A549 (cell line): ENCODE measurements at regions not wholly inside any gene's neighbourhood (a gene's known extent, or its start where the extent isn't known, plus 50 kb on each side); places are given as distances from the start of the nearest gene placed in this dataset.

ENCODE experiments used
- CTCF ChIP-seq: fragments of >200 bp; sonication (Bioruptor Twin); formaldehyde crosslinking; IDR thresholded peaks from 3 replicates; pipeline ENCODE4 v1.5.1; 2016
- POLR2A ChIP-seq: IDR thresholded peaks from 2 replicates; pipeline ENCODE4 v1.6.1; 2012; ENCODE audit warnings: mild to moderate bottlenecking, low read length
- RAD21 ChIP-seq, 2 experiments: fragments of >200 bp in 1 of 2; sonication (Bioruptor Twin) in 1 of 2; formaldehyde crosslinking in 1 of 2; IDR thresholded peaks in 1 of 2; conservative IDR thresholded peaks in 1 of 2; 2 replicates in 1 of 2; 3 replicates in 1 of 2; pipeline ENCODE4 v1.6.1; 2012 to 2018; ENCODE audit warnings: inconsistent platforms in 1 of 2
- REST ChIP-seq: fragments of 200-600 bp; sonication (generic); IDR thresholded peaks from 2 replicates; pipeline ENCODE4 v1.6.1; 2016; ENCODE audit warnings: antibody characterized with exemption, mild to moderate bottlenecking, moderate library complexity
- ZFP36 ChIP-seq: fragments of 450-650 bp; IDR thresholded peaks from 2 replicates; pipeline ENCODE4 v1.6.1; 2014; ENCODE audit warnings: borderline replicate concordance; ENCODE audit not compliant: partially characterized antibody
- ZSCAN20 ChIP-seq: fragments of 250-450 bp; sonication (Bioruptor Pico); IDR thresholded peaks from 2 replicates; pipeline ENCODE4 v1.8.0; 2022; ENCODE audit warnings: mild to moderate bottlenecking, moderate library complexity
- TF ChIP-seq, protein P1 (sequence below): IDR thresholded peaks from 2 replicates; pipeline ENCODE4 v1.6.1; 2012

DNA sequence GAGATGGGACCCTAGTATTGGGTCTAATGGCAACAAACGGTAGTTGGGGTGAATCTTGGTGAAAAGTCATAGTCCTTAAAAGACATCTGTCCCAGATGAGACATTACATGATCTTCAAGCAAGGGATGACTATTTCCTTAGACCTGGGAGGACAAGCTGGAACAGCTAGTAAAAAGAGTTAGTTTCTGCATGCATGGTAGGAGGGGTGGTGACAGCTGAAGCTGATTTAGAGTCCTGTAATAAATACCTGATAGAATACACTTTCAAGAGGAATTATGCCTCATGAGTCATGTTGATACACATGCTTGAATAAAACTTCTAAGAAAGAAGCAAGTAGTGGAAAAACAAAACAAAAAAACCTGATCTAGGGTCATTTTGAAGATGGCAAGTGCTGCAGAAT is 247.4 kb downstream of the CD109 start:
- no peak for TF ChIP-seq POLR2A
- TF ChIP-seq REST: no peak
- TF ChIP-seq CTCF: no peak
- TF ChIP-seq, protein P1, sequence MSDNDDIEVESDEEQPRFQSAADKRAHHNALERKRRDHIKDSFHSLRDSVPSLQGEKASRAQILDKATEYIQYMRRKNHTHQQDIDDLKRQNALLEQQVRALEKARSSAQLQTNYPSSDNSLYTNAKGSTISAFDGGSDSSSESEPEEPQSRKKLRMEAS: no peak
- TF ChIP-seq ZSCAN20: no peak
- no peak for TF ChIP-seq RAD21 (conservative IDR thresholded peaks at IDR 0.05 in 1 of 2, IDR thresholded peaks at IDR 0.05 in 1 of 2)
- TF ChIP-seq ZFP36: no peak
